ENCODE measurements at regions not wholly inside any gene's neighbourhood (a gene's known extent, or its start where the extent isn't known, plus 50 kb on each side); places are given as distances from the start of the nearest gene placed in this dataset.
"Not testable (repeated sequence)": the region's sequence is repeated elsewhere in the genome, so short reads cannot be mapped to it uniquely, and the experiment has no call there.

GRCh38 chr10:28186887-28187578, 115.8 kb downstream of the MPP7 start:
- DNase-seq: no peak

- DNase-seq: peak in 1 of 14 donors; percentile 12
Observed at GRCh38 chr10:28186461-28186860, 116.4 kb downstream of the MPP7 start.

GRCh38 chr10:28184810-28185209, 118.1 kb downstream of the MPP7 start:
- DNase-seq: no peak

GRCh38 chr10:28181478-28182096, 121.3 kb downstream of the MPP7 start:
- no peak for DNase-seq

- DNase-seq: no peak
Observed at GRCh38 chr10:28180654-28181053, 122.2 kb downstream of the MPP7 start.

GRCh38 chr10:28179743-28180099, 123.1 kb downstream of the MPP7 start:
- DNase-seq: no peak

- DNase-seq: peak in 1 of 14 donors; percentile 15
Observed at GRCh38 chr10:28179006-28179742, 123.7 kb downstream of the MPP7 start.

- peak in 1 of 14 donors; percentile 1 for DNase-seq
Observed at GRCh38 chr10:28177944-28178637, 124.8 kb downstream of the MPP7 start.

- not testable (repeated sequence) for DNase-seq
Observed at GRCh38 chr10:28176498-28176897, 126.4 kb downstream of the MPP7 start.

GRCh38 chr10:28172223-28172610, 130.6 kb downstream of the MPP7 start:
- DNase-seq: no peak

- no peak for DNase-seq
Observed at GRCh38 chr10:28171468-28172222, 131.2 kb downstream of the MPP7 start.

- DNase-seq: no peak
Observed at GRCh38 chr10:28169525-28169924, 133.3 kb downstream of the MPP7 start.

- DNase-seq: no peak
Observed at GRCh38 chr10:28160866-28161405, 141.9 kb downstream of the MPP7 start.

GRCh38 chr10:28157379-28157778, 145.5 kb downstream of the MPP7 start:
- DNase-seq: no peak

- no peak for DNase-seq
Observed at GRCh38 chr10:28155726-28156125, 147.1 kb downstream of the MPP7 start.

- peak in 1 of 14 donors; percentile 8 for DNase-seq
Observed at GRCh38 chr10:28151636-28152035, 151.2 kb downstream of the MPP7 start.

- DNase-seq: no peak
Observed at GRCh38 chr10:28149746-28150145, 150.9 kb upstream of the ODAD2 start.

GRCh38 chr10:28147706-28148105, 148.8 kb upstream of the ODAD2 start:
- no peak for DNase-seq

GRCh38 chr10:28139138-28139537, 140.3 kb upstream of the ODAD2 start:
- DNase-seq: no peak

GRCh38 chr10:28137907-28138880, 139.3 kb upstream of the ODAD2 start:
- no peak for DNase-seq

- DNase-seq: no peak
Observed at GRCh38 chr10:28135258-28135657, 136.4 kb upstream of the ODAD2 start.
